IMR-90 (cell line): ENCODE measurements at regions not wholly inside any gene's neighbourhood (a gene's known extent, or its start where the extent isn't known, plus 50 kb on each side); places are given as distances from the start of the nearest gene placed in this dataset.

ENCODE experiments used
- ATAC-seq: fragments of 200-7000 bp; cut with Tn5 transposase; 2 replicates; pipeline ENCODE4 v1.9.1; 2020; ENCODE audit warnings: low read depth, mild to moderate bottlenecking, moderate library complexity
- BruUV-seq: library from RNA; stranded (reverse); fragments of 400-500 nt; replicated peaks from 2 replicates; lab custom pipeline; 2021; lab: Mats Ljungman, UMichigan
- CTCF ChIA-PET: fragments of 300-600 bp; formaldehyde crosslinking; extraction: SDS; loops from one replicate; lab custom pipeline; 2021; ENCODE audit warnings: antibody characterized with exemption; lab: Yijun Ruan, JAX
- POLR2A ChIA-PET: fragments of 300-600 bp; sonication (Branson Sonifier 250); formaldehyde crosslinking; loops from one replicate; lab custom pipeline; 2022; ENCODE audit warnings: antibody characterized with exemption; ENCODE audit not compliant: unreplicated experiment; lab: Charles Lee
- DNase-seq: peaks from one replicate; pipeline ENCODE4 v3.0.0; 2013
- H2AFZ ChIP-seq: replicated peaks from 2 replicates; pipeline ENCODE3; 2013; ENCODE audit warnings: low read length, mild to moderate bottlenecking; ENCODE audit not compliant: poor library complexity
- H2AK5ac ChIP-seq: 2 replicates; pipeline ENCODE4 v1.6.1; 2013; ENCODE audit warnings: low read depth, low read length, inconsistent platforms
- H2AK9ac ChIP-seq: replicated peaks from 2 replicates; pipeline ENCODE3; 2013; ENCODE audit warnings: mild to moderate bottlenecking, low read depth, low read length, moderate library complexity; ENCODE audit not compliant: poor library complexity
- H2BK120ac ChIP-seq: 2 replicates; pipeline ENCODE4 v1.6.1; 2013; ENCODE audit warnings: low read depth, low read length, inconsistent platforms
- H2BK15ac ChIP-seq: 3 replicates; pipeline ENCODE4 v1.6.1; 2013; ENCODE audit warnings: low read depth, low read length, inconsistent platforms
- H2BK20ac ChIP-seq: 2 replicates; pipeline ENCODE4 v1.6.1; 2013; ENCODE audit warnings: low read depth, mild to moderate bottlenecking, inconsistent platforms, low read length, moderate library complexity
- H2BK5ac ChIP-seq: 2 replicates; pipeline ENCODE4 v1.6.1; 2013; ENCODE audit warnings: mild to moderate bottlenecking, low read depth, low read length, inconsistent platforms; ENCODE audit not compliant: poor library complexity, severe bottlenecking
- H3K14ac ChIP-seq: replicated peaks from 2 replicates; pipeline ENCODE4 v1.6.1; 2013; ENCODE audit warnings: low read depth, low read length, inconsistent platforms
- H3K18ac ChIP-seq: 2 replicates; pipeline ENCODE4 v1.6.1; 2013; ENCODE audit warnings: low read depth, low read length, control low read depth
- H3K23ac ChIP-seq: 2 replicates; pipeline ENCODE4 v1.6.1; 2013; ENCODE audit warnings: low read depth, low read length, inconsistent platforms
- H3K27ac ChIP-seq: 2 replicates; pipeline ENCODE4 v1.5.1; 2013; ENCODE audit warnings: mild to moderate bottlenecking, control low read depth, low read length; ENCODE audit not compliant: insufficient read depth
- H3K27me3 ChIP-seq: 2 replicates; pipeline ENCODE4 v1.6.1; 2013; ENCODE audit warnings: low read length; ENCODE audit not compliant: control insufficient read depth, insufficient read depth
- H3K36me3 ChIP-seq: 2 replicates; pipeline ENCODE4 v1.6.1; 2013; ENCODE audit warnings: low read length, mixed read lengths; ENCODE audit not compliant: control insufficient read depth, insufficient read depth
- H3K4ac ChIP-seq: 2 replicates; pipeline ENCODE4 v1.6.1; 2013; ENCODE audit warnings: low read depth, low read length, inconsistent platforms
- H3K4me1 ChIP-seq: 2 replicates; pipeline ENCODE4 v1.6.1; 2013; ENCODE audit warnings: low read length, mixed read lengths; ENCODE audit not compliant: control insufficient read depth, insufficient read depth
- H3K4me2 ChIP-seq: 2 replicates; pipeline ENCODE4 v1.6.1; 2013; ENCODE audit warnings: low read depth, mild to moderate bottlenecking, control low read depth, low read length, moderate library complexity
- H3K4me3 ChIP-seq: 2 replicates; pipeline ENCODE4 v1.5.1; 2013; ENCODE audit warnings: low read depth, mild to moderate bottlenecking, control low read depth, low read length, moderate library complexity; ENCODE audit not compliant: insufficient read depth
- H3K56ac ChIP-seq: 2 replicates; pipeline ENCODE4 v1.6.1; 2013; ENCODE audit warnings: low read length, inconsistent platforms; ENCODE audit not compliant: insufficient read depth; ENCODE audit errors: extremely low read depth
- H3K79me1 ChIP-seq, 2 experiments: 2 replicates each; pipeline ENCODE4 v1.6.1; 2013; ENCODE audit warnings: low read length in 2 of 2, inconsistent platforms in 1 of 2, low read depth in 1 of 2
- H3K9ac ChIP-seq: 2 replicates; pipeline ENCODE4 v1.6.1; 2013; ENCODE audit warnings: low read depth, low read length, control low read depth
- H3K9me1 ChIP-seq: 2 replicates; pipeline ENCODE4 v1.6.1; 2013; ENCODE audit warnings: low read length, inconsistent platforms; ENCODE audit not compliant: insufficient read depth
- H3K9me3 ChIP-seq: 2 replicates; pipeline ENCODE4 v1.6.1; 2013; ENCODE audit warnings: low read length; ENCODE audit not compliant: control insufficient read depth, insufficient read depth
- H4K20me1 ChIP-seq: 2 replicates; pipeline ENCODE4 v1.6.1; 2013; ENCODE audit warnings: low read length, inconsistent platforms; ENCODE audit not compliant: insufficient read depth
- H4K5ac ChIP-seq: 2 replicates; pipeline ENCODE4 v1.6.1; 2013; ENCODE audit warnings: mild to moderate bottlenecking, low read depth, low read length, control low read depth
- H4K8ac ChIP-seq, 2 experiments: 2 replicates each; pipeline ENCODE4 v1.6.1; 2013; ENCODE audit warnings: low read depth in 2 of 2, low read length in 2 of 2, control low read depth in 1 of 2, inconsistent platforms in 1 of 2
- H4K91ac ChIP-seq: 2 replicates; pipeline ENCODE4 v1.6.1; 2013; ENCODE audit warnings: low read depth, low read length, inconsistent platforms; ENCODE audit not compliant: insufficient read depth
- ELK1 ChIP-seq: fragments of 150-350 bp; IDR thresholded peaks from 2 replicates; pipeline ENCODE4 v1.6.1; 2016; ENCODE audit warnings: low read depth, mild to moderate bottlenecking, low read length, moderate library complexity, borderline replicate concordance
- WGBS, 2 experiments: methylation state at CpG; one replicate each; pipeline versions ENCODE4 v1.1.5 to v1.1.7; 2013; ENCODE audit warnings: missing lambda C conversion rate in 2 of 2; ENCODE audit not compliant: insufficient read length in 1 of 2; ENCODE audit errors: extremely low coverage in 2 of 2; 5-methylcytosine and 5-hydroxymethylcytosine counted together
- dilution Hi-C: fragments of 300-500 bp; cut with HindIII; formaldehyde crosslinking; loops from one replicate; pipeline ENCODE4 v1.14.3; 2018; ENCODE audit warnings: low sequenced_read_pairs; ENCODE audit not compliant: unreplicated experiment
- in situ Hi-C: fragments of 300-500 bp; cut with MboI; formaldehyde crosslinking; loops from 3 replicates; pipeline ENCODE4 v1.14.3; 2019; ENCODE audit warnings: low sequenced_read_pairs, inconsistent platforms, mixed read lengths
- intact Hi-C: fragments of 100-400 bp; cut with micrococcal nuclease; formaldehyde crosslinking; loops from 2 replicates; pipeline ENCODE4 v1.10.0; 2022

- no peak overlapping the region for H2BK15ac ChIP-seq
- no peak for TF ChIP-seq ELK1
- H3K79me1 ChIP-seq, result no peaks in the 10 kb centered on the region
- in situ Hi-C loops (no loop called here), intact Hi-C loops (no loop called here), dilution Hi-C loops (no loop called here)
- H4K5ac ChIP-seq, result no peak overlapping the region
- H2BK120ac ChIP-seq, result no peak overlapping the region
- H4K91ac ChIP-seq, result no peak overlapping the region
- H3K23ac ChIP-seq, result no peak overlapping the region
- H3K9me1 ChIP-seq, result no peaks in the 10 kb centered on the region
- H3K27me3 ChIP-seq, result peaks cover 22% of the 10 kb centered on the region
- no peak overlapping the region for H2BK5ac ChIP-seq
- H3K14ac ChIP-seq, result no peak overlapping the region
- H4K20me1 ChIP-seq, result no peaks in the 10 kb centered on the region
- H2AFZ ChIP-seq, result no peak overlapping the region
- H3K4me2 ChIP-seq, result no peak overlapping the region
- no peak overlapping the region for H4K8ac ChIP-seq
- no peak overlapping the region for H3K4ac ChIP-seq
- no peaks in the 10 kb centered on the region; the same call in 1 of the 2 replicates for H3K4me1 ChIP-seq
- no peak overlapping the region for H2AK9ac ChIP-seq
- H3K4me3 ChIP-seq, result no peak overlapping the region
- H3K9me3 ChIP-seq, result no peaks in the 10 kb centered on the region
- ChIA-PET CTCF (no interaction called here), POLR2A (no interaction called here)
- H3K27ac ChIP-seq, result no peak overlapping the region
- H2AK5ac ChIP-seq, result no peak overlapping the region
- H3K56ac ChIP-seq, result no peak overlapping the region
- BruUV-seq, result no TSS peak
- no peak for ATAC-seq
- H2BK20ac ChIP-seq, result no peak overlapping the region
- no peak overlapping the region for H3K18ac ChIP-seq
- 85% methylated on average over 5 of the region's 5 CpGs; no CpG with 5 or more reads in 1 of the 2 experiments for WGBS, 2 experiments
- no peaks in the 10 kb centered on the region for H3K36me3 ChIP-seq
- DNase-seq, result no peak
- no peak overlapping the region for H3K9ac ChIP-seq
Measured at GRCh38 chr9:96172797-96173196, 129.2 kb downstream of the HSD17B3 start.
